Limb (tissue), 2 donors: ENCODE measurements at regions not wholly inside any gene's neighbourhood (a gene's known extent, or its start where the extent isn't known, plus 50 kb on each side); places are given as distances from the start of the nearest gene placed in this dataset.
A peak's percentile ranks its signal among the peaks of the same experiment; 100 is the strongest.

ENCODE experiments used
- DNase-seq, 2 donors: peaks; one replicate each; pipeline ENCODE4 v3.0.0-alpha.2; 2016; ENCODE audit errors: extremely low spot score in 2 of 2

DNA sequence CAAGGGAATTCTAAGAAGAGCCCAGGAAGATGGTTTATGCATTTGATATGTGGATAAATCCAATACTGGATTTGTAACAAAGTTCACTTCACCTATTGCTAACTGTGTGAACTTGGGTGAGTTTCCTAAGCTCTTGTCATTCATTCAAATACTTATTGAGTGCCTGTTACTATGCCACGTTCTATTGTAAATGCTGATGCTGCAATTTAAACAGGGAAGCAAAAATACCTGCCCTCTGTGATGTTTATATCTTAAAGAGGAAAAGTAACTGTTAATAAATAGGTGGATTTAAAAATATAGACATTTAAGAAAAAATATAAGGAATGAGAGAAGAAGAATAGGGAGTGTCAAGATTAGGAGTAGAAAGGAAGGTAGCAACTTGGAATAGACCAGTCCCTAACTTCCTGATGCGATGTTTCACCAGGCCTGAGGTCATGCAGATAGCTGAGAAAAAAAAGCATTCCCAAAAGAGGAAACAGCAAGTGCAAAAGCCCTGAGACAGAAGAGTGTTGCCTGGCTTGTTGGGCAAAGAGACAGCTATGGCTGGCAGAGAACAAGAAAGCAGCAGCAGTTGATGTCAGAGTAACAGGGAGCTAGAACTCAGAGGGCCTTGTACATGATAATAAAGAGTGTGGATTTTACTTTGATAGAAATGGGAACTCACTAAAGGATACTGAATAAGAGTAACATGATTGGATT is 54.3 kb upstream of the TCF21 start:
- no peak for DNase-seq

GRCh38 chr6:133835901-133836300 is 53.0 kb upstream of the TCF21 start:
- DNase-seq = no peak

DNA sequence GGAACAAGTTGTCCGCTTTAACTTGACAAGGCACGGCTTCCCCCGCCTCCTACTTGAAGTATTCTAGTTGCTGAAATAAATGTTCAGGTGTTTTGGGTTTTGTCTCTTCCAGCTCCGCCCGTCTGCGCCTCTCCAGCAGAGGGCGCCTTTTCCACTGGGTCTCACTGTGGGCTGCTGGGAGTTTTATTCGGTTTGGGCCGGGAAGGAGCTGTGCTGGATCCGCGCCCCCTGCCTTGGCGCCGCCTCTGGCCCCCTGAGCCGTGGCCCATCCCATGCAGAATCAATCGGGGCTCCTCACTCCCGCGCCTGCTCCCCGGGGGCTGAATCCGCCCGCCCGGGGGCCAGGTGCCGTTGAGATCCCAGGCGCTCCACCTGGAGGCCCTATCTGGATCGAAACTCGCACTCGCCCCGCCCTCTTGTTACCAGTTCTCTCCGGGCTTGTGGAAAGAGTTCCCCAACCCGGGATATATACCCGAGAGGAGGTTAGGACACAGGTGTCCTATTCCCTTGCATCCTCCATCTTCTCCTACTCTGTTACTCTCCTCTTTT is 51.0 kb upstream of the TCF21 start:
- peak in 1 of 2 donors; percentile 43 for DNase-seq
